Mesenchymal stem cell (in vitro differentiated cells and primary cell): ENCODE measurements at regions not wholly inside any gene's neighbourhood (a gene's known extent, or its start where the extent isn't known, plus 50 kb on each side); places are given as distances from the start of the nearest gene placed in this dataset.

Source experiments
- DNase-seq: peaks from one replicate; pipeline ENCODE4 v3.0.0-alpha.2; 2013
- H2AFZ ChIP-seq: one replicate; pipeline ENCODE4 v1.6.1; 2013; ENCODE audit warnings: low read depth, mild to moderate bottlenecking, control low read depth, inconsistent platforms, low read length, moderate library complexity
- H2AK5ac ChIP-seq: 2 replicates; pipeline ENCODE4 v1.6.1; 2013; ENCODE audit warnings: low read length, moderate library complexity, mild to moderate bottlenecking, inconsistent platforms; ENCODE audit not compliant: severe bottlenecking
- H2BK120ac ChIP-seq: one replicate; pipeline ENCODE4 v1.6.1; 2013; ENCODE audit warnings: low read depth, mild to moderate bottlenecking, inconsistent platforms, low read length, moderate library complexity
- H2BK12ac ChIP-seq, 2 experiments: one replicate each; pipeline ENCODE4 v1.6.1; 2013; ENCODE audit warnings: inconsistent platforms in 2 of 2, low read length in 2 of 2, mild to moderate bottlenecking in 2 of 2, moderate library complexity in 2 of 2, control low read depth in 1 of 2
- H2BK15ac ChIP-seq: one replicate; pipeline ENCODE4 v1.6.1; 2013; ENCODE audit warnings: mild to moderate bottlenecking, low read depth, inconsistent platforms; ENCODE audit not compliant: poor library complexity, severe bottlenecking
- H2BK5ac ChIP-seq: 2 replicates; pipeline ENCODE4 v1.6.1; 2013; ENCODE audit warnings: low read depth, mild to moderate bottlenecking, low read length, control low read depth, inconsistent platforms; ENCODE audit not compliant: poor library complexity, severe bottlenecking
- H3K14ac ChIP-seq, 2 experiments: one replicate each; pipeline ENCODE4 v1.6.1; 2013; ENCODE audit warnings: inconsistent platforms in 2 of 2, low read length in 2 of 2, control low read depth in 1 of 2, mild to moderate bottlenecking in 1 of 2, moderate library complexity in 1 of 2
- H3K18ac ChIP-seq, 2 experiments: one replicate each; pipeline ENCODE4 v1.6.1; 2013; ENCODE audit warnings: inconsistent platforms in 2 of 2, low read length in 2 of 2, control low read depth in 1 of 2, low read depth in 1 of 2, mild to moderate bottlenecking in 1 of 2
- H3K23ac ChIP-seq, 2 experiments: one replicate each; pipeline ENCODE4 v1.6.1; 2013; ENCODE audit warnings: inconsistent platforms in 2 of 2, low read length in 2 of 2, mild to moderate bottlenecking in 2 of 2, moderate library complexity in 2 of 2, control low read depth in 1 of 2
- H3K27ac ChIP-seq: 2 replicates; pipeline ENCODE4 v1.5.1; 2013; ENCODE audit warnings: mild to moderate bottlenecking, moderate library complexity, low read length, control low read depth, inconsistent platforms; ENCODE audit not compliant: poor library complexity, severe bottlenecking
- H3K27me3 ChIP-seq, 2 experiments: 2 replicates each; pipeline versions ENCODE4 v1.6.1 to v1.7.0; 2013; ENCODE audit warnings: low read length in 2 of 2, mild to moderate bottlenecking in 2 of 2, moderate library complexity in 2 of 2, control low read depth in 1 of 2, inconsistent platforms in 1 of 2; ENCODE audit not compliant: control insufficient read depth in 1 of 2, insufficient read depth in 1 of 2
- H3K36me3 ChIP-seq, 2 experiments: 2 replicates each; pipeline versions ENCODE4 v1.6.1 to v1.7.0; 2013; ENCODE audit warnings: low read length in 2 of 2, control low read depth in 1 of 2, inconsistent platforms in 1 of 2, low read depth in 1 of 2, mild to moderate bottlenecking in 1 of 2; ENCODE audit not compliant: insufficient read depth in 2 of 2, control insufficient read depth in 1 of 2
- H3K4ac ChIP-seq, 2 experiments: one replicate each; pipeline ENCODE4 v1.6.1; 2013; ENCODE audit warnings: inconsistent platforms in 2 of 2, low read length in 2 of 2, mild to moderate bottlenecking in 2 of 2, moderate library complexity in 2 of 2, control low read depth in 1 of 2, low read depth in 1 of 2
- H3K4me1 ChIP-seq: 2 replicates; pipeline ENCODE4 v1.6.1; 2013; ENCODE audit warnings: low read depth, low read length, control low read depth; ENCODE audit not compliant: control insufficient read depth, insufficient read depth
- H3K4me2 ChIP-seq: 2 replicates; pipeline ENCODE4 v1.6.1; 2013; ENCODE audit warnings: low read length, mild to moderate bottlenecking, inconsistent platforms; ENCODE audit not compliant: poor library complexity, severe bottlenecking
- H3K4me3 ChIP-seq, 2 experiments: 2 replicates each; pipeline versions ENCODE4 v1.5.1 to v1.7.0; 2013; ENCODE audit warnings: low read length in 2 of 2, mild to moderate bottlenecking in 2 of 2, control low read depth in 1 of 2, low read depth in 1 of 2; ENCODE audit not compliant: insufficient read depth in 1 of 2
- H3K79me1 ChIP-seq: replicated peaks from 2 replicates; pipeline ENCODE4 v1.6.1; 2013; ENCODE audit warnings: mild to moderate bottlenecking, control low read depth, low read length, inconsistent platforms; ENCODE audit not compliant: poor library complexity, severe bottlenecking
- H3K9ac ChIP-seq: 2 replicates; pipeline ENCODE4 v1.7.0; 2013; ENCODE audit warnings: mild to moderate bottlenecking, low read length, moderate library complexity
- H3K9me3 ChIP-seq: 2 replicates; pipeline ENCODE4 v1.7.0; 2013; ENCODE audit warnings: mild to moderate bottlenecking, low read length; ENCODE audit not compliant: control insufficient read depth
- H4K8ac ChIP-seq: one replicate; pipeline ENCODE4 v1.6.1; 2013; ENCODE audit warnings: inconsistent platforms, mild to moderate bottlenecking, low read length, moderate library complexity
- H4K91ac ChIP-seq: one replicate; pipeline ENCODE4 v1.6.1; 2013; ENCODE audit warnings: mild to moderate bottlenecking, low read length, inconsistent platforms
- WGBS: methylation state at CpG from one replicate; pipeline ENCODE4 v1.1.7; 2013; ENCODE audit warnings: mixed read lengths; 5-methylcytosine and 5-hydroxymethylcytosine counted together

GRCh38 chr12:83985084-83985483, 927.5 kb downstream of the SLC6A15 start:
- no peak for DNase-seq
- no peak overlapping the region for H2BK12ac ChIP-seq
- no peak overlapping the region for H4K8ac ChIP-seq
- H3K9me3 ChIP-seq = no peaks in the 10 kb centered on the region
- H2BK15ac ChIP-seq = no peak overlapping the region
- no peak overlapping the region for H2BK5ac ChIP-seq
- H4K91ac ChIP-seq = no peak overlapping the region
- no peak overlapping the region for H2AFZ ChIP-seq
- H3K14ac ChIP-seq = no peak overlapping the region
- H3K27me3 ChIP-seq = no peaks in the 10 kb centered on the region
- no peak overlapping the region for H2BK120ac ChIP-seq
- H3K23ac ChIP-seq = no peak overlapping the region
- no CpG with 5 or more reads among the region's 2 CpGs for WGBS
- no peak overlapping the region for H3K4me2 ChIP-seq
- H3K4me3 ChIP-seq = no peak overlapping the region
- H3K4me1 ChIP-seq = no peaks in the 10 kb centered on the region
- no peaks in the 10 kb centered on the region for H3K79me1 ChIP-seq
- no peak overlapping the region for H3K4ac ChIP-seq
- no peak overlapping the region for H3K9ac ChIP-seq
- no peak overlapping the region for H3K18ac ChIP-seq
- no peaks in the 10 kb centered on the region for H3K36me3 ChIP-seq
- H3K27ac ChIP-seq = no peak overlapping the region
- H2AK5ac ChIP-seq = no peak overlapping the region

- Histone ChIP-seq H3K4me3 (no peak overlapping the region), H3K14ac (no peak overlapping the region), H3K23ac (no peak overlapping the region), H3K79me1 (no peaks in the 10 kb centered on the region), H2BK5ac (no peak overlapping the region), H4K91ac (no peak overlapping the region), H4K8ac (no peak overlapping the region), H3K36me3 (no peaks in the 10 kb centered on the region), H2BK120ac (no peak overlapping the region), H3K4me1 (no peaks in the 10 kb centered on the region), H3K4ac (no peak overlapping the region), H3K4me2 (no peak overlapping the region), H3K18ac (no peak overlapping the region), H3K9ac (no peak overlapping the region), H2AFZ (no peak overlapping the region), H2BK12ac (no peak overlapping the region), H2AK5ac (no peak overlapping the region), H3K27ac (no peak overlapping the region), H2BK15ac (no peak overlapping the region), H3K9me3 (no peaks in the 10 kb centered on the region), H3K27me3 (no peaks in the 10 kb centered on the region)
- no peak for DNase-seq
These were observed 932.2 kb downstream of the SLC6A15 start for GRCh38 chr12:83980398-83980797.

- Histone ChIP-seq H3K18ac (no peak overlapping the region), H3K4me2 (no peak overlapping the region), H3K36me3 (no peaks in the 10 kb centered on the region), H2AK5ac (no peak overlapping the region), H3K27ac (no peak overlapping the region), H2BK120ac (no peak overlapping the region), H3K9ac (no peak overlapping the region), H2BK5ac (no peak overlapping the region), H2BK15ac (no peak overlapping the region), H3K23ac (no peak overlapping the region), H4K91ac (no peak overlapping the region), H2AFZ (no peak overlapping the region), H3K4me3 (no peak overlapping the region), H3K14ac (no peak overlapping the region), H2BK12ac (no peak overlapping the region), H3K4me1 (no peaks in the 10 kb centered on the region), H4K8ac (no peak overlapping the region), H3K27me3 (no peaks in the 10 kb centered on the region), H3K9me3 (no peaks in the 10 kb centered on the region), H3K4ac (no peak overlapping the region), H3K79me1 (no peaks in the 10 kb centered on the region)
- WGBS = 97% methylated on average over 2 of the region's 2 CpGs
- DNase-seq = no peak
These were observed 932.8 kb downstream of the SLC6A15 start for GRCh38 chr12:83979785-83980184.

DNA sequence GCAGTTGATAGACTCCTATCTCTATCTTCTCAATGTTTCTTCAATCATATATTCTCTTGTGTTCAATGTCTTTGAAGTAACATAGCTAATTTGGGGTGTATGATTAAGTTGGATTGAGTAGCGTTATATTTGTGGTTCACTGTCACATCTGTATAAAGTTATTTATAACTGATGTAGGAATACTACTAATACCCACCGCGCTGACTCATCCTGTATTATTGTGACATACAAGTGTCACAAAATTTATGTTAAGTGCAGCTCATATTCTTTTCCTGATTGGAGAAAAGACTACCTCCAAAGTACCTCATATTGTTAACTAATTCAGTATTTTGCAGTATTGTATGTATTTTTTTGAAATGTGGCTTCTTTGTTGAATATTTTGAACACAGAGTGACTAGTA, 940.8 kb downstream of the SLC6A15 start:
- Histone ChIP-seq H4K8ac (no peak overlapping the region), H3K4me3 (no peak overlapping the region), H3K14ac (no peak overlapping the region), H2AFZ (no peak overlapping the region), H2BK15ac (no peak overlapping the region), H2AK5ac (no peak overlapping the region), H2BK120ac (no peak overlapping the region), H4K91ac (no peak overlapping the region), H3K4me2 (no peak overlapping the region), H3K23ac (no peak overlapping the region), H3K79me1 (no peaks in the 10 kb centered on the region), H2BK5ac (no peak overlapping the region), H2BK12ac (no peak overlapping the region), H3K4ac (no peak overlapping the region), H3K18ac (no peak overlapping the region), H3K4me1 (no peaks in the 10 kb centered on the region), H3K27ac (no peak overlapping the region), H3K9me3 (peaks cover 4% of the 10 kb centered on the region), H3K27me3 (no peaks in the 10 kb centered on the region), H3K36me3 (no peaks in the 10 kb centered on the region), H3K9ac (no peak overlapping the region)
- no CpG with 5 or more reads among the region's 3 CpGs for WGBS
- DNase-seq = peak; percentile 12
